ENCODE measurements at regions not wholly inside any gene's neighbourhood (a gene's known extent, or its start where the extent isn't known, plus 50 kb on each side); places are given as distances from the start of the nearest gene placed in this dataset.

GRCh38 chr5:125263356-125263755 lies 516.9 kb upstream of the ZNF608 start:
- no peak for TF ChIP-seq POLR2A (IDR thresholded peaks at IDR 0.05)
- TF ChIP-seq CTCF (IDR thresholded peaks at IDR 0.05): no peak
- no peak for TF ChIP-seq POLR2AphosphoS5 (IDR thresholded peaks at IDR 0.05)
- no peak for TF ChIP-seq EP300 (IDR thresholded peaks at IDR 0.05)

All from sigmoid colon (tissue), 4 donors.